SKM-1 treated with dmso at 0.1 percent for 144 hours (cell line): ENCODE measurements at regions not wholly inside any gene's neighbourhood (a gene's known extent, or its start where the extent isn't known, plus 50 kb on each side); places are given as distances from the start of the nearest gene placed in this dataset.
"Not testable (repeated sequence)": the region's sequence is repeated elsewhere in the genome, so short reads cannot be mapped to it uniquely, and the experiment has no call there.

Experiments
- DNase-seq: peaks from one replicate; lab custom pipeline; 2025; ENCODE audit not compliant: unreplicated experiment; lab: John Stamatoyannopoulos, UW

DNA sequence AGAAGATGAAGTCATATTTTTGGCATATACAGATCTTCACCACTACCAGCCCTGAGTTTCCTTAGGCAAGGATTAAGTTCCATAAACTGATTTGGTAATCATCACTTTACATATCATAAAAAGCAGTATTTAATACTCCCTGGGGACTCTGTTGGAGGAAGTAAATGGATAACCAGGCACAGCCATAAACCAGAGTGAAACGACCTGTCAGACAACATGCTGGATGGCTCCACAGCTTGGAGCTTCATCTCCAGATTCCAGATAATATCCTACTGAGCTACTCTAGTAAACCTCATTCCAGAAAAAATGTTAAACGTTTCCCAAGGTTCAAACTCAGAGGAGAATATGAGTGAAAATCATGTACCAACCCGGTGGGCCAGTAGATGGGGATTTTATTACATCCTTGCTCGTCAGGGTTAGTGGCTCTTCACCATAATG is 109.2 kb downstream of the BASP1 start:
- DNase-seq, result no peak

DNA sequence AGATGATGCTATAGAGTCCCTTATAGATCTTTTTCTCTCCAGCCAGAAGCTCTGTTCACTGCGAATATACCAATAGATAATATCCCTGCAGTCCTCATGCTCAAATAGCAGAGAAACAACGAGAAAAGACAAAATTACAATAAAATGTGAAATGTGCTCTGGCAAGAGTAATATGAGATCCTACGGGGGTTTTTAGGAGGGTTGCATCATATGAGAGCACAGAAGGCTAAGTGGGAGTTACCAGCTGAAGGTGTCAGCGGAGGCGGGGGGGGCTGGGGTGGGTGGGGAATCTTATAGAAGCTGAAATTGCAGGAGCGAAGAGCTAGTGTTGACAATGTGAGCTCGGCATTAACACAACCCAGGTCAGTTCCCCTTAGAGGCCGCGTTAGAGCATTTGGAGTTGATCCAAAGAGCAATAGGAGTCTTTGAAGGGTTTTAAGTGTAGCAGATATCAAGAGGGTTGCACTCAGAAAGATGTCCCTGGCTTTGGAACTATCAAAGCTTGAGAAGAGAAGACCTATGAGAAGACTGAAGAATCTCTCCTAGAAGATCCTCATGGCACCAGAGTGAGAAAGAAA is 109.7 kb downstream of the BASP1 start:
- DNase-seq, result no peak

DNA sequence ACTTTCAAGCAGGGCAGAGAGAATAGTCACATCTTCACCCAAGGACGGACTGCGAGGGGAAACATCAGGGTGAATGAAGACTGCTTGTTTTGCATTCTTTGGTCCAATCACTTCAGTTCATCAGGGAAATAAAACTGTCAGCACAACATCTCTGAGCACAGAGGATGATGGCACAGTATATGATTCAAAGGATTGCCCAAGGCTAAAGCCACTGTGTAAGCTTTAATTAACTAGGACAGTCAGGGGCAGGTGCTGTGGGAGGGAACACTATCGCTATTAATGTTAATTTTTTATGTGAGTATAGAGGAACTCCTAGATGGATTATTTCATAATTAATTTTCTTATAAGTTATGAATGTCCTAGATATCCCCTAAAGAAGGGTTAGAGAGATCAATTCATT is 112.1 kb downstream of the BASP1 start:
- no peak for DNase-seq

DNA sequence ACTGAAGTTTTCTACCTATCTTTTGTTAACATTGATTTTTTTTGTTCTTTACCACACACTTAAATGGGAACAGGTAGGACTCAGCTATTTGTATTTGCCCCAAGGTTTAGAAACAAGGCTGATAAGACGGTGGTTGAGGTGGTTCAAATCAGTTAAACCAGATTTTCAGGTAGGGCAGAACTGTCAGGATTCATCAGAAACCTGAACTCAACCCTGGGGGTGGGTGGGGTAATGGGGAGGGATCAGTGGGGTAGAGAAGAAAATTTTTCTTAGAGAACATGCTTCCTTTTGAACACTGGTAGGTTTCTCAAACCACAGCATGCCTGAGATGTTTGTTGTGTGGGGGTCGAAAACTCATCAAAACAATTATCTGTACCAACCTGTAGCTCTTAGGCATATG is 113.0 kb downstream of the BASP1 start:
- no peak for DNase-seq

DNA sequence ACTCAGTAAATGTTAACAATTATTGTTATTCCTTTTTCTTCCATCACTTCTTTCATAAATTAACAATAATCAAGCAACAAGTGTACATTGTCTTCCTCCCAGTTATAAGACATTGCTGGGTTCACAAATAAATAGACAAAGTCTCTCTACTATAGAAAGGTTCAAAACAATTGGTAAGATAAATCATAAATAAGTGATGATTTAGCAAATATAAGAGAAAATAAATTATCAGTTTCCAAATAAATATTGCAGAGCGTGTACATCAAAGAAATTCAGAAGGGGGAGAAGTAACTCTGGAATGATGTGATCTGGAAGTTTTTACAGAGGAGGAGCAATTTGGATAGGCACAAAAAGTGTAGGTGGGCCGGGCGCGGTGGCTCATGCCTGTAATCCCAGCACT is 114.2 kb downstream of the BASP1 start:
- DNase-seq, result no peak

DNA sequence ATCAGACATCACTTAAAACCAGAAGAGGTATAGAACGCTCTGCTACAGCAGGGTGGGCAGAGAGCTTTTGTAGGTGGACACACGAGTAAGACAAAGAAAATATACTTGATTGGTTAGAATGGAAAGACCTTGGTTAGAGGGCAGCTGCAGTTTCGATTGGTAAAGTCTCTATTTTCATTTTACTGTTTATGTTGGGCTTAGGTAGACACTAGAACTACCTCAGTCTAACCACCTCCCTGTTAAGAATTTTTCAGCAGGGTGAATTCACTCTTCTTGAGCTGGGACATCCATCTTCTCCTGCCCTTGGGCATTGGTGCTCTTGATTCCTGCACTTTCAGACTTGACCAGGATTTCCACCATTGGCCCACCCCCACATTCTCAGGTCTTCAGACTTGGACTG is 116.3 kb downstream of the BASP1 start:
- DNase-seq, result no peak

DNA sequence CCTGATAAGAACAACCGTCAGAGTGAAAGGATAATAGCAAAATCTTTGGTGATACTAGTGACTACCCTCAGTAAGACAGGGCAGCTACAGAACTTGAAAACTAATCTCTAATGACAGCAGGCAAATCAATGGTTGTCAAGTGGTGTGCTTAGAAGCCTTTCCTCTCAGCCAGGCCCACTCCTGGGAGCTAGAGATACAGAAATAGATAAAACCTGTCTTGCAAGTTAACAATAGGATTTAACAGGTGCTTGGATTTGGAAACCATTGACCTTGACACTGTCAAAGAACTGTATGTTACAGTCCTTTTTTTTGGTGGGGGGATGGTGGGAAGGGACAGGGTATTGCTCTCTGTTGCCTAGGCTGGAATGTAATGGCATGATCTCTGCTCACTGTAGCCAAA is 118.6 kb downstream of the BASP1 start:
- DNase-seq, result no peak

DNA sequence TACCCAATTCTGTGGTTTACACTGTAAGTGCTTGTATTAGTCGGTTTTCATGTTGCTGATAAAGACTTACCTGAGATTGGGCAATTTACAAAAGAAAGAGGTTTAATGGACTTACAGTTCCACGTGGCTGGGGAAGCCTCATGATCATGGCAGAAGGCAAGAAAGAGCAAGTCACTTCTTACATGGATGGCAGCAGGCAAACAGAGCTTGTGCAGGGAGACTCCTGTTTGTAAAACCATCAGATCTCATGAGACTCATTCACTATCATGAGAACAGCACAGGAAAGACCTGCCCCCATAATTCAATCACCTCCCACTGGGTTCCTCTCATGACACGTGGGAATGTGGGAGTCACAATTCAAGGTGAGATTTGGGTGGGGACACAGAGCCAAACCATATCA is 119.3 kb downstream of the BASP1 start:
- DNase-seq, result not testable (repeated sequence)

DNA sequence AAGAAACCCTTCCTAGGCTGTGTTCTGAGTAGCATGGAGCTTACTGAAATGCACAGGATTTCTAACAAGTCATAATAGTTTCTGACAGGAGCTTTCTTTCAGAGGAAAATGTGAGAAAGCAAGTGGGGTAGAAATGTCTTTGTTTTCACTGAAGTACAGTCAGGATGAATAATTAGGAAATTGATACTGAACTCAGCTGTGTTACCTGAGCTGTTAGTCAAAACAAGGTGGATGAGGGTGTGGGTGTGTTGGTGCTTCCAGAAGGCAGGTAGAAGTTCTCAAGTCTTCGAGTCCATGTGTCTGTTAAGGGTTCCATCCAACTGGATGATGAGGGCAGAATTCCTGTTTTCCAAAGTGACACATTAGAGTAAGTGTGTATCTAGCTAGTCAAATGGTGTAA is 122.4 kb downstream of the BASP1 start:
- DNase-seq, result no peak

DNA sequence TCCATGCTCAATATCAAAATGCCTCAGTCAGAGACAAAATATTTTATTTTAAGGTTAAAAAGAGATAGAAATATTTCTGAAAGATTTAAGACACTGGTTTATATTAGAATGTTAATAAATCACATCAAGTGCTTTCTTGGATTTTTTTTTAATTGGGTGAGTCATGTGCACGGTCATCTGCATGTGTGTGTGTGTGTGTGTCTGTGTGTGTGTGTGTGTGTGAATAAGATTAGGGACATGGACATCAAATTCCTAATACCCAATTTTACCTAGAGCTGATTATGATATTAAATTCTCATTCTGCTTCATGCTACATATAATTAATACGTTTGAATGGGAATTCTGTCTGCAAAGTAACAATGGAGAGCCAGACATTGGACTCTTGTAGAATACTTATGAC is 122.9 kb downstream of the BASP1 start:
- DNase-seq, result no peak

DNA sequence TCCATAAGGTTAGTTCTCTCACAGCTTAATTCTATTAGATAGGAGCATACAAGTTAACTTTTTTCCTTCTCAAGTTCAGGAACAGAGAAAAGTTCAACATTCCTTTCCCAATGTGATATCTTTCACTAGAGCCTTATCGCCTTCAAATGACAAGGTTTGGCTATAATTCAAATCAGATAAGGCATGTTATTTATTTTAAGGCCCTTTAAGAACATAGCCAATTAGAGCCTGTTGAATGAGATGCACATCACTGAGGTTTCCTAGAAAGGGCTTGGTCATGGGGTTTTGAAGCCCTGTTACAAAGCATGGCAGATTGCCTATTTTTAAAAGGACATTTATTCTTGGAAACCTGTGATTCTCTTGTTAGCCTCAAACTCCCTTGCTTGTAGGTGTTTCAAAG is 123.4 kb downstream of the BASP1 start:
- DNase-seq, result no peak

DNA sequence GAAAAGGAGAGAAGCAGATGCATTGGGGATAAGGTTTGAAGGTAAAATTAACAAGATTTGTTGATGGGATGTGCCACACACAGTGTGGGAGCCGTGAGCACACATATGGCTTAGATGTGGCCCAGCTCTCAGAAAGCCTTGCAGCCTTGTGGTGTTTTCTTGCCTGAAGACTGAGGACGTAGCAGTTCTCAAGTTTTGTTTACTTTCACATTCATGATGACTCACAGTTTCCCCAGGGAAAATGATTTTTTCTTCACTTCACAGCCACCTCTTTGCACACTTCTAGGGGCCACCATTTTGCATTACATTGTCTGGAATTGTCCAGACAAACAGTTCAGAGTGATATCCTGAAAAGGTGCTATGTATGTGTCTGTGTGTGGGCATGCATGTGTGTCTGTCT is 126.2 kb downstream of the BASP1 start:
- DNase-seq, result no peak

DNA sequence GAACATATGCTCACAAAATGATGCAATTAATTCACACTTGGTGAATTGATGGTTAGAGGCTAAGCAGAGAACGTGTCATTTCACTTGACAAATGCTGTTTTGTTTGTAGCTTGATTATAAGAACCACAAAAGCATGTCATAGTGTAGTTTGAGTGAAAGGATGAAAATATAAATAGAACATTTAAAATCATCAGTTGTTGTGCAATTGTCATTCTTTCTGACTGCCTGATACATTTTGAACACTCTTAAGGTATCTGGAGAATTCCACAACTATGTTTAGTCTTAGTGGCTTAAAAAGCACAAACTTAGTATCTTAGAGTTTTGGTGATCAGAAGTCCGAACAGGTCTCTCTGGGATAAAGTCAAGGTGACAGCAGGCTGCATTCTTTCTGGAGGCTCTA is 129.4 kb downstream of the BASP1 start:
- no peak for DNase-seq

DNA sequence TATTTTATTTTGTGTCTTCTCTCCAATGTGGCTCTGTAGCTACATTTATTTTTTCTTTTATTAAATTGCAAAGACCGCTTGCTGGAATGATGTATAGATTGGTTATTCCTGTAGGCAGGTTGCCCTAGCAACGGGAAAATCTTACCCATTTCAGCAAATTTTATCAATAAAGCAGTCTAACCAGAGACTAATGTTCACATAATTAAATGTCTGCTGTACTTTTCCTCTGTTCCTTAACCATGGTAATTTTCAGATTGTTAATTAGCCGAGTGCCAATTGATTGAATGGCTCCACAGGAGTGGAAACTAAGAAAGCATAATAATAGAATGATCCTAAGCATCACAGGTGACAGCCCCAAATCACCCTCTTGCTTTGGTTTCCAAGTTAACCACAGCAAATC is 134.8 kb downstream of the BASP1 start:
- DNase-seq, result no peak

DNA sequence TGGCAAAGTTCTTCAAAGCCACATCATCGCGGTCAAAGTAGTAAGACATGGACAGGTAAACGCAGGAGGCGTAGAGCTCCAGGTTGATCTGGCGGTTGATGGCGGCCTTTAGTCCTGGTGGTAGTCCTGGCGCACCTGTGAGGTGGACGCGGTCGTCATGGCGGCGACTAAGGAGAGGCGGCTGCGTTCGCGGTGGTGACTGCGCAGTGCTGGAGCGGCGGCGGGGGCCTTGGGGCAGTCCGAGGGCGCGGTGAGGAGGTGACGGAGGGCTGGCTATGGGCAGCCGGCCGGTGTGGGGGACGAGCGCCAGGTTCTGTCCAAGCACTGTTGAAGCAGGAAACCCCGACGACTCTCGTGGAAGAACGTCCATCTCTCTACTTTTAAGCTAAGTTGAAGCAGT is 136.8 kb downstream of the BASP1 start:
- no peak for DNase-seq

DNA sequence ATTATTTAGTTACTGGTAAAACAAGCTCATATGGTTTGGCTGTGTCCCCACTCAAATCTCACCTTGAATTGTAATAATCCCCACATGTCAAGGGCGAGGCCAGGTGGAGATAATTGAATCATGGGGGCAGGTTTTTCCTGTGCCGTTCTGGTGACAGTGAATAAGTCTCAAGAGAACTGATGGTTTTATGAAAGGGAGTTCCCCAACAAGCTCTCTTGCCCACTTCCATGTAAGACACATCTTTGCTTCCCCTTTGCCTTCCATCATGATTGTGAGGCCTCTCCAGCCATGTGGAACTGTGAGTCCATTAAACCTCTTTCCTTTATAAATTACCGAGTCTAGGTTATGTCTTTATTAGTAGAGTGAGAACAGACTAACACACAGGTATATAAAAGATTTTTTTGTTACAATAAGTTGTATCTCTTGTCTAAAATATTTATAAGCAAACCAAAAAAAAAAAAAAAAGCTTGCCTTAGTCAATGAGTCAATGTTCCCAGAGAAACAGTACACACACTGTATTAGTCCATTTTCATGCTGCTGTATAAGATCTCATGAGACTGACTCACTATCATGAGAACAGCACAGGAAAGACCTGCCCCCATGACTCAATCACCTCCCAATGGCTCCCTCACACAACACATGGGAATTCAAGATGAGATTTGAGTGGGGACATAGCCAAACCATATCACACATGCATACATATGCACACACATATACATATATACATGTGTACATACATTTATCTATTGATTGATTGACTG is 138.3 kb downstream of the BASP1 start:
- DNase-seq, result no peak

DNA sequence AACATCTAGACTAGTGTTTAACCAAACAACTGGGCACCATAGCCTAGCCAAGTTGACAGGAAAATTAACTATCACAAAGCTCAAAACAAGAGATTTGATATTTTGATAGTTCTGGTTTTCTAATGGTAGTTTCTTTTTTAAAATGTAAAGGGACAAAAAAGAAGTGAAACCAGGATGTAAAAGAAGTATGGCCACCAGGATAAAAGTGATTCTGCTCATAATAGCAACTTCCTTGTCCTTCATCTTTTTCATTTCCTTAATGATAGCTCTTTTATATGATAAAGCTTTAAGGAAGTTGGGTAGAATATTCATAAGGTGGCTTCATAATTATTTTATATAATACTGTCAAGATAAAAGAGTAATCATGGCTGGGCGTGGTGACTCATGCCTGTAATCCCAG is 139.1 kb downstream of the BASP1 start:
- no peak for DNase-seq

DNA sequence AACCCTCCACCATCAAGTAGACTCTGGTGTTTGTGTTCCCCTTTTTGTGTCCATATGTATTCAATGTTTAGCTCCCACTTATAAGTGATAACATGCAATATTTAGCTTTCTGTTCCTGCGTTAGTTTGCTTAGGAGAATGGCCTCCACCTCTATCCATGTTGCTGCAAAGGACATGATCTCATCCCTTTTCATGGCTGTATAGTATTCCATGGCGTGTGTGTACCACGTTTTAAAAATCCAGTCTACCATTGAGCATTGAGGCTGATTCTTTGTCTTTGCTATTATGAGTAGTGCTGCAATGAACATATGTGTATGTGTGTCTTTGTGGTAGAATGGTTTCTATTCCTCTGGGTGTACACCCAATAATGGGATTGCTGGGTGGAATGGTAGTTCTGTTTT is 140.1 kb downstream of the BASP1 start:
- no peak for DNase-seq

DNA sequence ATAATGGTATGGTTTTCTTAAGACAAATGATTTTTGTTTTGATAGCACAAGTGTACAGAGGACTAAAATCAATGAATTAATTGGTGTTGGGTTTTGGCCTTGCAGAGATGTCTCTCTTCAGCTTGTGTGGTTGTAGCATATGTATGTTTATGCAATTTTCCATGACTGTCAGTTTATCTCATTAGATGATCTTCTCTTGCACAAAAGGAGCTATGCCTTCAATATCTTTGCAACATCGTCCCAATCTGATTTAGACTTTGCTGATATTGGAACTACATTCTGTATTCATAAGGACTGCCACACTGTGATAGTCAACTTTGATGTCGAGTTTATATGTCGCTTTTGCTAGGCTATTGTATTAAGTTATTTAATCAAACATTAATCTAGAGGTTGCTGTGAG is 140.0 kb upstream of the TAF11L2 start:
- DNase-seq, result no peak

DNA sequence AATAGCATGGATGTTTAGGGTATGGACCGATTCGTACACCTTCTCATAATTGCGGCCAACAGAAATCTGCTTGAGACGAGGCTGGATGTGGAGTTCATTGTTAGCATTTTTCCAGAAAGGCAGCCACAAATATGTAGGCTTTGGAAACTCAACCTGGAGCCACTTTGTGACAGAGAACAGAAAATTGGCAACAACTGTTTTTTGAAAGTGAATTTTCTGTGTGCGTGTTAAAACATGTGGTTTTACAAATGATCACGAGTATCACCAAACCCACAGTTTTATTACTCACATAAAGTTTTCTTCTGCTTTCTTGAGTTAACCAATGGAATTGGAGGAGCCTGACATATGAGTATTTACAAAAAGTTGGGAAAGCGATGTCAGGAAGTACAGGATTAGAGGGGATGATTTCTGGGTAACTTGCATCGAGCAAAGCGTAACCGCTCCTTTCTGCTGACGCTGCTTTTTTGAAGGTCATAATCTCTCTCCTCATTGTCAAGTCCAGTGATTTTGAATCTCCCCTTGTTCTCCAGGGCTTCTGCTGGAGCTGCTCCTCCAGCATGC is 138.5 kb upstream of the TAF11L2 start:
- no peak for DNase-seq

DNA sequence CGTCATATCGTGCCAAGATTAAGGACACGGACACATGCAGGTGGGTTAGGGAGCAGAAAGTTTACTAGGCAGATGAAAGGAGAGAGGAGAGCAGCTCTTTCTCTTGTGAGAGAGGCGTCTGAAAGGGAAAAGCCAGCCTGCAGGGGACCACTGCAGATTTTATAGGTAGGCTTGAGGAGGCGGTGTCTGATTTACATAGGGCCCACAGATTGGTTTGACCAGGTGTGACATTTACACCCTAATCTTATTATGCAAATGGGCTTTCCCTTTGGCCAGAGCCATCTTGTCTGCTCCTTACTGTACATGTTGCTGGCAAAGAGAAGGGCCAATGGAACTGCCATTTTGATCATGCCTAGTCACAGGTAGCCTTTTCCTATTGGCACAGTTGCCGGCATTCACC is 137.2 kb upstream of the TAF11L2 start:
- DNase-seq, result no peak

DNA sequence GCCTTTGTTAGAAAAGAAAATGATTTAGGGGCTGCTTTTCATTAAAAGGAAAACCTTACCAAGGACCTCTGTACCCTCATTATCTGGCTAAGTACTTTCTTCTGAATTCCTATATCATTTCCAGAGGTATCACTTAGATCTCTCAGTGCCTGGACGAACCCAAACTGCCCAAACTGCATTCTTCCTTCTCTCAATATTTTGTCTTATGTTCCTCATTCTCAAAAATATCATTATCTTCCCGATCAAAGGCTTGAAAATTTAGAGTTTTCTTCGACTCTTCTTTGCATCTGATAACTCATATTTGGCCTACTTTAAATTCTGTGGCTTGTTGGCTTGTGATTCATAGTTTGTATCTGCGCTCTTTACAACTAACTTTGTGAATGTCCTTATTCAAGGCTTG is 136.7 kb upstream of the TAF11L2 start:
- no peak for DNase-seq
